ENCODE measurements at regions not wholly inside any gene's neighbourhood (a gene's known extent, or its start where the extent isn't known, plus 50 kb on each side); places are given as distances from the start of the nearest gene placed in this dataset.

GRCh38 chr17:71107136-71107535 is 937.8 kb downstream of the KCNJ2 start:
- no peak for DNase-seq (ENCODE audit: low spot score in 2 of 2, unreplicated experiment in 2 of 2)
- peaks cover 3% of the 10 kb centered on the region for H3K4me1 Mint-ChIP-seq
- peaks cover 2% of the 10 kb centered on the region for H3K36me3 Mint-ChIP-seq
- no peak overlapping the region for H3K27ac Mint-ChIP-seq
- no peaks in the 10 kb centered on the region for H3K27me3 Mint-ChIP-seq (ENCODE audit: low read depth)
- H3K9me3 Mint-ChIP-seq = peaks cover 13% of the 10 kb centered on the region
- TF ChIP-seq, protein P1, sequence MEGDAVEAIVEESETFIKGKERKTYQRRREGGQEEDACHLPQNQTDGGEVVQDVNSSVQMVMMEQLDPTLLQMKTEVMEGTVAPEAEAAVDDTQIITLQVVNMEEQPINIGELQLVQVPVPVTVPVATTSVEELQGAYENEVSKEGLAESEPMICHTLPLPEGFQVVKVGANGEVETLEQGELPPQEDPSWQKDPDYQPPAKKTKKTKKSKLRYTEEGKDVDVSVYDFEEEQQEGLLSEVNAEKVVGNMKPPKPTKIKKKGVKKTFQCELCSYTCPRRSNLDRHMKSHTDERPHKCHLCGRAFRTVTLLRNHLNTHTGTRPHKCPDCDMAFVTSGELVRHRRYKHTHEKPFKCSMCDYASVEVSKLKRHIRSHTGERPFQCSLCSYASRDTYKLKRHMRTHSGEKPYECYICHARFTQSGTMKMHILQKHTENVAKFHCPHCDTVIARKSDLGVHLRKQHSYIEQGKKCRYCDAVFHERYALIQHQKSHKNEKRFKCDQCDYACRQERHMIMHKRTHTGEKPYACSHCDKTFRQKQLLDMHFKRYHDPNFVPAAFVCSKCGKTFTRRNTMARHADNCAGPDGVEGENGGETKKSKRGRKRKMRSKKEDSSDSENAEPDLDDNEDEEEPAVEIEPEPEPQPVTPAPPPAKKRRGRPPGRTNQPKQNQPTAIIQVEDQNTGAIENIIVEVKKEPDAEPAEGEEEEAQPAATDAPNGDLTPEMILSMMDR (IDR thresholded peaks at IDR 0.05; ENCODE audit: unreplicated experiment) = no peak
- no peak overlapping the region for H3K4me3 Mint-ChIP-seq

GRCh38 chr17:71109697-71110096 is 940.4 kb downstream of the KCNJ2 start:
- DNase-seq (ENCODE audit: low spot score in 2 of 2, unreplicated experiment in 2 of 2) = no peak
- peaks cover 2% of the 10 kb centered on the region for H3K36me3 Mint-ChIP-seq
- no peaks in the 10 kb centered on the region for H3K27me3 Mint-ChIP-seq (ENCODE audit: low read depth)
- H3K4me3 Mint-ChIP-seq = no peak overlapping the region
- TF ChIP-seq, protein P1 (IDR thresholded peaks at IDR 0.05; ENCODE audit: unreplicated experiment) = no peak
- H3K27ac Mint-ChIP-seq = no peak overlapping the region
- H3K4me1 Mint-ChIP-seq = peaks cover 3% of the 10 kb centered on the region
- H3K9me3 Mint-ChIP-seq = peaks cover 13% of the 10 kb centered on the region

- Mint-ChIP-seq H3K27me3 (ENCODE audit: low read depth) (no peaks in the 10 kb centered on the region), H3K9me3 (peaks cover 13% of the 10 kb centered on the region), H3K27ac (no peak overlapping the region), H3K36me3 (peaks cover 2% of the 10 kb centered on the region), H3K4me3 (no peak overlapping the region), H3K4me1 (peaks cover 3% of the 10 kb centered on the region)
- no peak for DNase-seq (ENCODE audit: low spot score in 2 of 2, unreplicated experiment in 2 of 2)
- TF ChIP-seq, protein P1 (IDR thresholded peaks at IDR 0.05; ENCODE audit: unreplicated experiment) = no peak
These were observed 941.0 kb downstream of the KCNJ2 start for GRCh38 chr17:71110326-71110725.

DNA sequence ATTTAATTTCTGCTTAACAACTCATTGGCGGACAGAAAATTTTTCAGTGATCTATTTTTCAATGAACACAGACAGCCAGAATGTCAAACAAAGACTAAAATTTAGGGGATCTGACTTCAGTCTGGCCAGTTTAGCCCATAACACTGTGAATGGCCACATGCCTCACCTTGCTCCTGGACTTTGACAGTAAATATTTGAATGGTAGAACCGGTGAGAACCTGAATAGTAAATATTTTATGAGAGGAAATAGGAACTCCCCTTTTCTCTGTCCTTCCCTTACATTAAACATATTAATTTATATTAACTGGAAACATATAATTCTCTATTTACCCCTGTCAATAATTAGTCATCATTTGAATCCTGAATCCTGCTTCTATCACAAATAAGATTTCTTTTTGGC is 942.1 kb downstream of the KCNJ2 start:
- no peak for DNase-seq (ENCODE audit: low spot score in 2 of 2, unreplicated experiment in 2 of 2)
- H3K4me3 Mint-ChIP-seq = no peak overlapping the region
- no peaks in the 10 kb centered on the region for H3K27me3 Mint-ChIP-seq (ENCODE audit: low read depth)
- H3K36me3 Mint-ChIP-seq = peaks cover 2% of the 10 kb centered on the region
- H3K4me1 Mint-ChIP-seq = peaks cover 7% of the 10 kb centered on the region
- H3K9me3 Mint-ChIP-seq = peaks cover 2% of the 10 kb centered on the region
- no peak overlapping the region for H3K27ac Mint-ChIP-seq
- TF ChIP-seq, protein P1 (IDR thresholded peaks at IDR 0.05; ENCODE audit: unreplicated experiment) = no peak

- TF ChIP-seq, protein P1 (IDR thresholded peaks at IDR 0.05; ENCODE audit: unreplicated experiment) = no peak
- no peak overlapping the region for H3K27ac Mint-ChIP-seq
- H3K4me3 Mint-ChIP-seq = no peak overlapping the region
- H3K27me3 Mint-ChIP-seq (ENCODE audit: low read depth) = no peaks in the 10 kb centered on the region
- peaks cover 8% of the 10 kb centered on the region for H3K4me1 Mint-ChIP-seq
- H3K36me3 Mint-ChIP-seq = peaks cover 2% of the 10 kb centered on the region
- DNase-seq (ENCODE audit: low spot score in 2 of 2, unreplicated experiment in 2 of 2) = no peak
- H3K9me3 Mint-ChIP-seq = no peaks in the 10 kb centered on the region
These were observed 942.6 kb downstream of the KCNJ2 start for GRCh38 chr17:71111934-71112333.

GRCh38 chr17:71113347-71113746 is 944.0 kb downstream of the KCNJ2 start:
- no peak for DNase-seq (ENCODE audit: low spot score in 2 of 2, unreplicated experiment in 2 of 2)
- H3K27me3 Mint-ChIP-seq (ENCODE audit: low read depth) = no peaks in the 10 kb centered on the region
- H3K27ac Mint-ChIP-seq = no peak overlapping the region
- H3K4me1 Mint-ChIP-seq = peaks cover 14% of the 10 kb centered on the region
- no peaks in the 10 kb centered on the region for H3K9me3 Mint-ChIP-seq
- TF ChIP-seq, protein P1 (IDR thresholded peaks at IDR 0.05; ENCODE audit: unreplicated experiment) = no peak
- H3K36me3 Mint-ChIP-seq = no peaks in the 10 kb centered on the region
- no peak overlapping the region for H3K4me3 Mint-ChIP-seq
